ENCODE measurements at regions not wholly inside any gene's neighbourhood (a gene's known extent, or its start where the extent isn't known, plus 50 kb on each side); places are given as distances from the start of the nearest gene placed in this dataset.

- BruUV-seq (replicated peaks), result no TSS peak
- Histone ChIP-seq H3K27me3 (ENCODE audit: control insufficient read depth in 1 of 2, insufficient read depth in 2 of 2, low read length in 2 of 2) (no peaks in the 10 kb centered on the region), H3K4me2 (ENCODE audit: low read depth, low read length) (no peak overlapping the region), H3K4me3 (replicated peaks in 1 of 3; ENCODE audit: insufficient read depth in 1 of 3, low read depth in 2 of 3, low read length in 3 of 3) (no peak overlapping the region), H3K27ac (ENCODE audit: extremely low read length, insufficient read depth, low read length) (no peak overlapping the region), H3K4me1 (ENCODE audit: insufficient read depth, low read length) (no peaks in the 10 kb centered on the region), H2AFZ (ENCODE audit: low read length) (no peak overlapping the region), H4K20me1 (ENCODE audit: insufficient read depth, low read length) (no peaks in the 10 kb centered on the region), H3K79me2 (ENCODE audit: insufficient read depth, low read length) (no peaks in the 10 kb centered on the region), H3K9me3 (ENCODE audit: low read length) (no peaks in the 10 kb centered on the region), H3K9ac (ENCODE audit: insufficient read depth, low read depth, low read length) (no peak overlapping the region), H3K36me3 (replicated peaks in 1 of 2; ENCODE audit: control insufficient read depth in 1 of 2, insufficient read depth in 2 of 2, low read length in 2 of 2) (no peaks in the 10 kb centered on the region)
- no peak for TF ChIP-seq ZNF317 (CRISPR knock-in tag; IDR thresholded peaks at IDR 0.05)
- no peak for TF ChIP-seq SNAPC2 (CRISPR knock-in tag; IDR thresholded peaks at IDR 0.05)
- no peak for TF ChIP-seq RXRB (CRISPR knock-in tag; IDR thresholded peaks at IDR 0.05; ENCODE audit: borderline replicate concordance)
- no peak for TF ChIP-seq HOXA7 (CRISPR knock-in tag; IDR thresholded peaks at IDR 0.05)
- TF ChIP-seq ZFP62 (CRISPR knock-in tag; IDR thresholded peaks at IDR 0.05), result no peak
- TF ChIP-seq ZNF207 (IDR thresholded peaks at IDR 0.05; ENCODE audit: borderline replicate concordance), result no peak
- no peak for TF ChIP-seq ZFP90 (CRISPR knock-in tag; IDR thresholded peaks at IDR 0.05; ENCODE audit: borderline replicate concordance)
- no peak for TF ChIP-seq ZNF205 (CRISPR knock-in tag; IDR thresholded peaks at IDR 0.05)
- TF ChIP-seq ARNT (IDR thresholded peaks at IDR 0.05), result no peak
- TF ChIP-seq FOXO1 (CRISPR knock-in tag; IDR thresholded peaks at IDR 0.05), result no peak
- TF ChIP-seq ZNF274 (CRISPR knock-in tag; IDR thresholded peaks at IDR 0.05), result no peak
- no peak for TF ChIP-seq HHEX (CRISPR knock-in tag; IDR thresholded peaks at IDR 0.05)
- in situ Hi-C loops (cut with HindIII; ENCODE audit: extremely low pct_ligation_motif_present, low pct_unique_long_range_greater_than_20kb) (no loop called here), intact Hi-C loops (cut with micrococcal nuclease; ENCODE audit: unreplicated experiment) (no loop called here)
- WGBS (ENCODE audit: low lambda C conversion rate), result 38% methylated on average over 7 of the region's 7 CpGs
- ATAC-seq, result no peak
- ChIA-PET CTCF (ENCODE audit: low intra/inter-chr PET ratio, low total read pairs) (no interaction called here), POLR2A (no interaction called here)
- no peak for DNase-seq (ENCODE audit: low spot score)
- FAIRE-seq, result no peak
Measured at GRCh38 chr4:121243485-121243884, 79.4 kb upstream of the TNIP3 start.

- WGBS (ENCODE audit: low lambda C conversion rate), result 31% methylated on average over 1 of the region's 1 CpG
- ATAC-seq (no peak), FAIRE-seq (no peak), DNase-seq (ENCODE audit: low spot score) (no peak)
- H3K9me3 ChIP-seq (ENCODE audit: low read length), result no peaks in the 10 kb centered on the region
- H3K4me2 ChIP-seq (ENCODE audit: low read depth, low read length), result no peak overlapping the region
- in situ Hi-C loops (cut with HindIII; ENCODE audit: extremely low pct_ligation_motif_present, low pct_unique_long_range_greater_than_20kb), result no loop called here
- intact Hi-C loops (cut with micrococcal nuclease; ENCODE audit: unreplicated experiment), result no loop called here
- H3K27ac ChIP-seq (ENCODE audit: extremely low read length, insufficient read depth, low read length), result no peak overlapping the region
- no peaks in the 10 kb centered on the region for H4K20me1 ChIP-seq (ENCODE audit: insufficient read depth, low read length)
- ChIA-PET POLR2A (no interaction called here), CTCF (ENCODE audit: low intra/inter-chr PET ratio, low total read pairs) (no interaction called here)
- no peak overlapping the region for H3K9ac ChIP-seq (ENCODE audit: insufficient read depth, low read depth, low read length)
- H3K27me3 ChIP-seq (ENCODE audit: control insufficient read depth in 1 of 2, insufficient read depth in 2 of 2, low read length in 2 of 2), result no peaks in the 10 kb centered on the region
- H3K79me2 ChIP-seq (ENCODE audit: insufficient read depth, low read length), result no peaks in the 10 kb centered on the region
- no peak overlapping the region for H3K4me3 ChIP-seq (replicated peaks in 1 of 3; ENCODE audit: insufficient read depth in 1 of 3, low read depth in 2 of 3, low read length in 3 of 3)
- no TSS peak for BruUV-seq (replicated peaks)
- H3K4me1 ChIP-seq (ENCODE audit: insufficient read depth, low read length), result no peaks in the 10 kb centered on the region
- no peaks in the 10 kb centered on the region for H3K36me3 ChIP-seq (replicated peaks in 1 of 2; ENCODE audit: control insufficient read depth in 1 of 2, insufficient read depth in 2 of 2, low read length in 2 of 2)
- H2AFZ ChIP-seq (ENCODE audit: low read length), result no peak overlapping the region
- TF ChIP-seq NFYC (CRISPR knock-in tag; IDR thresholded peaks at IDR 0.05) (no peak), ZBTB4 (CRISPR knock-in tag; IDR thresholded peaks at IDR 0.05; ENCODE audit: borderline replicate concordance) (no peak), NFIC (IDR thresholded peaks at IDR 0.05; ENCODE audit: low read length) (no peak), HOMEZ (CRISPR knock-in tag; IDR thresholded peaks at IDR 0.05; ENCODE audit: low read depth) (no peak)
Measured at GRCh38 chr4:121242188-121242750, 78.1 kb upstream of the TNIP3 start.
